IMR-90 (cell line): ENCODE measurements at regions not wholly inside any gene's neighbourhood (a gene's known extent, or its start where the extent isn't known, plus 50 kb on each side); places are given as distances from the start of the nearest gene placed in this dataset.
A peak's percentile ranks its signal among the peaks of the same experiment; 100 is the strongest.

ENCODE experiments used
- ATAC-seq: fragments of 200-7000 bp; cut with Tn5 transposase; 2 replicates; pipeline ENCODE4 v1.9.1; 2020; ENCODE audit warnings: low read depth, mild to moderate bottlenecking, moderate library complexity
- BruUV-seq: library from RNA; stranded (reverse); fragments of 400-500 nt; replicated peaks from 2 replicates; lab custom pipeline; 2021; lab: Mats Ljungman, UMichigan
- CTCF ChIA-PET: fragments of 300-600 bp; formaldehyde crosslinking; extraction: SDS; loops from one replicate; lab custom pipeline; 2021; ENCODE audit warnings: antibody characterized with exemption; lab: Yijun Ruan, JAX
- POLR2A ChIA-PET: fragments of 300-600 bp; sonication (Branson Sonifier 250); formaldehyde crosslinking; loops from one replicate; lab custom pipeline; 2022; ENCODE audit warnings: antibody characterized with exemption; ENCODE audit not compliant: unreplicated experiment; lab: Charles Lee
- DNase-seq: peaks from one replicate; pipeline ENCODE4 v3.0.0; 2013
- H2AFZ ChIP-seq: replicated peaks from 2 replicates; pipeline ENCODE3; 2013; ENCODE audit warnings: low read length, mild to moderate bottlenecking; ENCODE audit not compliant: poor library complexity
- H2AK5ac ChIP-seq: 2 replicates; pipeline ENCODE4 v1.6.1; 2013; ENCODE audit warnings: low read depth, low read length, inconsistent platforms
- H2AK9ac ChIP-seq: replicated peaks from 2 replicates; pipeline ENCODE3; 2013; ENCODE audit warnings: mild to moderate bottlenecking, low read depth, low read length, moderate library complexity; ENCODE audit not compliant: poor library complexity
- H2BK120ac ChIP-seq: 2 replicates; pipeline ENCODE4 v1.6.1; 2013; ENCODE audit warnings: low read depth, low read length, inconsistent platforms
- H2BK15ac ChIP-seq: 3 replicates; pipeline ENCODE4 v1.6.1; 2013; ENCODE audit warnings: low read depth, low read length, inconsistent platforms
- H2BK20ac ChIP-seq: 2 replicates; pipeline ENCODE4 v1.6.1; 2013; ENCODE audit warnings: low read depth, mild to moderate bottlenecking, inconsistent platforms, low read length, moderate library complexity
- H2BK5ac ChIP-seq: 2 replicates; pipeline ENCODE4 v1.6.1; 2013; ENCODE audit warnings: mild to moderate bottlenecking, low read depth, low read length, inconsistent platforms; ENCODE audit not compliant: poor library complexity, severe bottlenecking
- H3K14ac ChIP-seq: replicated peaks from 2 replicates; pipeline ENCODE4 v1.6.1; 2013; ENCODE audit warnings: low read depth, low read length, inconsistent platforms
- H3K18ac ChIP-seq: 2 replicates; pipeline ENCODE4 v1.6.1; 2013; ENCODE audit warnings: low read depth, low read length, control low read depth
- H3K23ac ChIP-seq: 2 replicates; pipeline ENCODE4 v1.6.1; 2013; ENCODE audit warnings: low read depth, low read length, inconsistent platforms
- H3K27ac ChIP-seq: 2 replicates; pipeline ENCODE4 v1.5.1; 2013; ENCODE audit warnings: mild to moderate bottlenecking, control low read depth, low read length; ENCODE audit not compliant: insufficient read depth
- H3K27me3 ChIP-seq: 2 replicates; pipeline ENCODE4 v1.6.1; 2013; ENCODE audit warnings: low read length; ENCODE audit not compliant: control insufficient read depth, insufficient read depth
- H3K36me3 ChIP-seq: 2 replicates; pipeline ENCODE4 v1.6.1; 2013; ENCODE audit warnings: low read length, mixed read lengths; ENCODE audit not compliant: control insufficient read depth, insufficient read depth
- H3K4ac ChIP-seq: 2 replicates; pipeline ENCODE4 v1.6.1; 2013; ENCODE audit warnings: low read depth, low read length, inconsistent platforms
- H3K4me1 ChIP-seq: 2 replicates; pipeline ENCODE4 v1.6.1; 2013; ENCODE audit warnings: low read length, mixed read lengths; ENCODE audit not compliant: control insufficient read depth, insufficient read depth
- H3K4me2 ChIP-seq: 2 replicates; pipeline ENCODE4 v1.6.1; 2013; ENCODE audit warnings: low read depth, mild to moderate bottlenecking, control low read depth, low read length, moderate library complexity
- H3K4me3 ChIP-seq: 2 replicates; pipeline ENCODE4 v1.5.1; 2013; ENCODE audit warnings: low read depth, mild to moderate bottlenecking, control low read depth, low read length, moderate library complexity; ENCODE audit not compliant: insufficient read depth
- H3K56ac ChIP-seq: 2 replicates; pipeline ENCODE4 v1.6.1; 2013; ENCODE audit warnings: low read length, inconsistent platforms; ENCODE audit not compliant: insufficient read depth; ENCODE audit errors: extremely low read depth
- H3K79me1 ChIP-seq, 2 experiments: 2 replicates each; pipeline ENCODE4 v1.6.1; 2013; ENCODE audit warnings: low read length in 2 of 2, inconsistent platforms in 1 of 2, low read depth in 1 of 2
- H3K9ac ChIP-seq: 2 replicates; pipeline ENCODE4 v1.6.1; 2013; ENCODE audit warnings: low read depth, low read length, control low read depth
- H3K9me1 ChIP-seq: 2 replicates; pipeline ENCODE4 v1.6.1; 2013; ENCODE audit warnings: low read length, inconsistent platforms; ENCODE audit not compliant: insufficient read depth
- H3K9me3 ChIP-seq: 2 replicates; pipeline ENCODE4 v1.6.1; 2013; ENCODE audit warnings: low read length; ENCODE audit not compliant: control insufficient read depth, insufficient read depth
- H4K20me1 ChIP-seq: 2 replicates; pipeline ENCODE4 v1.6.1; 2013; ENCODE audit warnings: low read length, inconsistent platforms; ENCODE audit not compliant: insufficient read depth
- H4K5ac ChIP-seq: 2 replicates; pipeline ENCODE4 v1.6.1; 2013; ENCODE audit warnings: mild to moderate bottlenecking, low read depth, low read length, control low read depth
- H4K8ac ChIP-seq, 2 experiments: 2 replicates each; pipeline ENCODE4 v1.6.1; 2013; ENCODE audit warnings: low read depth in 2 of 2, low read length in 2 of 2, control low read depth in 1 of 2, inconsistent platforms in 1 of 2
- H4K91ac ChIP-seq: 2 replicates; pipeline ENCODE4 v1.6.1; 2013; ENCODE audit warnings: low read depth, low read length, inconsistent platforms; ENCODE audit not compliant: insufficient read depth
- BHLHE40 ChIP-seq: fragments of 150-350 bp; IDR thresholded peaks from 2 replicates; pipeline ENCODE4 v1.6.1; 2016; ENCODE audit warnings: mild to moderate bottlenecking, low read depth, low read length
- MAFK ChIP-seq: IDR thresholded peaks from 2 replicates; pipeline ENCODE4 v1.6.1; 2012; ENCODE audit warnings: low read depth, low read length, improper control_type of control experiment
- WGBS, 2 experiments: methylation state at CpG; one replicate each; pipeline versions ENCODE4 v1.1.5 to v1.1.7; 2013; ENCODE audit warnings: missing lambda C conversion rate in 2 of 2; ENCODE audit not compliant: insufficient read length in 1 of 2; ENCODE audit errors: extremely low coverage in 2 of 2; 5-methylcytosine and 5-hydroxymethylcytosine counted together
- dilution Hi-C: fragments of 300-500 bp; cut with HindIII; formaldehyde crosslinking; loops from one replicate; pipeline ENCODE4 v1.14.3; 2018; ENCODE audit warnings: low sequenced_read_pairs; ENCODE audit not compliant: unreplicated experiment
- in situ Hi-C: fragments of 300-500 bp; cut with MboI; formaldehyde crosslinking; loops from 3 replicates; pipeline ENCODE4 v1.14.3; 2019; ENCODE audit warnings: low sequenced_read_pairs, inconsistent platforms, mixed read lengths
- intact Hi-C: fragments of 100-400 bp; cut with micrococcal nuclease; formaldehyde crosslinking; loops from 2 replicates; pipeline ENCODE4 v1.10.0; 2022

DNA sequence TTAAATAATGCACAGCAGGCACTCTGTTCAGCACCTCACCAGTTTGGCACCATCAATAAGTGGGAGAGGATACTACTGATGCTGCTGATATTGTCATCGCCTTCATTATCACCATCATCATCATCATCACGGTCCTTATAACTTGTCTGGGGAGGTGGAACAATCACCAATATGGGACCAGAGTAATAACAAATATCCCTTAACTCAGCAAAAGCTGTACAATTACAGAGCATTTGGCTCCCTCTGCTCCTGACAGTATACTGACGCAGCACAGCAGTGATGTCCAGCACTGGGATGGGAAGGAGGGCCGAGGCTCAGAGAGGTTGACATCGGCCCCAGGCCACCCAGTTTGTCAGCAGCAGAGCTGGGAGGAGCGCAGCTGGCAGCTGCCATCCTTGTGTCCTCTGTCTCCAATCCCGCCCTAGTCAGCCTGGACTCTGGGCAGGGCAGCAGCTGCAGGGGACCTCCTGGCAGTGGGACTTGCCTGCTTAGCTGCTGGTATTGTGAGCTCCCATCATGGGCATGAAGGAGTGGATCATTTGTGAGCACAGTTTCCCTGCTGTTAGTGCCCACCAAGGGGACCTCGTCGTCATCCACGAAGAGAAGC, 90.0 kb downstream of the DHCR7 start:
- Histone ChIP-seq H4K8ac (no peak overlapping the region), H3K4me2 (no peak overlapping the region), H4K20me1 (no peaks in the 10 kb centered on the region), H3K9me1 (no peaks in the 10 kb centered on the region), H2BK20ac (no peak overlapping the region), H3K4me3 (no peak overlapping the region), H2AFZ (no peak overlapping the region), H2BK5ac (no peak overlapping the region), H4K5ac (no peak overlapping the region), H3K23ac (no peak overlapping the region), H4K91ac (no peak overlapping the region), H3K27me3 (peaks cover 19% of the 10 kb centered on the region), H3K9ac (no peak overlapping the region), H3K14ac (no peak overlapping the region), H3K4me1 (no peaks in the 10 kb centered on the region), H3K36me3 (no peaks in the 10 kb centered on the region), H3K4ac (no peak overlapping the region), H2BK15ac (no peak overlapping the region), H3K27ac (no peak overlapping the region), H3K18ac (no peak overlapping the region), H3K56ac (no peak overlapping the region), H2BK120ac (no peak overlapping the region), H3K9me3 (peaks cover 3% of the 10 kb centered on the region; the same call in 1 of the 2 replicates), H3K79me1 (no peaks in the 10 kb centered on the region), H2AK5ac (no peak overlapping the region), H2AK9ac (no peak overlapping the region)
- intact Hi-C loops = no loop called here
- in situ Hi-C loops = no loop called here
- ATAC-seq = no peak
- 45% methylated on average over 3 of the region's 10 CpGs; no CpG with 5 or more reads in 1 of the 2 experiments for WGBS, 2 experiments
- dilution Hi-C loops = no loop called here
- no peak for DNase-seq
- ChIA-PET CTCF (interaction anchor here (0.6 kb wide), 1 partner anchor 29 kb away, joined by 3 read pairs; no protein-coding TSS in a partner anchor), POLR2A (no interaction called here)
- BruUV-seq = no TSS peak
- no peak for TF ChIP-seq BHLHE40
- peak; percentile 33; the same call in 1 of the 2 replicates for TF ChIP-seq MAFK
